ENCODE measurements at regions not wholly inside any gene's neighbourhood (a gene's known extent, or its start where the extent isn't known, plus 50 kb on each side); places are given as distances from the start of the nearest gene placed in this dataset.

GRCh38 chrX:20364238-20364637 lies 97.5 kb upstream of the RPS6KA3 start:
- DNase-seq = no peak

- no peak for DNase-seq
Measured at GRCh38 chrX:20363275-20363674, 96.6 kb upstream of the RPS6KA3 start.

- no peak for DNase-seq
Measured at GRCh38 chrX:20362268-20363267, 95.9 kb upstream of the RPS6KA3 start.

- DNase-seq = no peak
Measured at GRCh38 chrX:20361890-20362262, 95.2 kb upstream of the RPS6KA3 start.

GRCh38 chrX:20361081-20361889 lies 94.6 kb upstream of the RPS6KA3 start:
- no peak for DNase-seq

- no peak for DNase-seq
Measured at GRCh38 chrX:20355187-20355586, 88.5 kb upstream of the RPS6KA3 start.

GRCh38 chrX:20354505-20354904 lies 87.8 kb upstream of the RPS6KA3 start:
- no peak for DNase-seq

GRCh38 chrX:20352935-20353336 lies 86.2 kb upstream of the RPS6KA3 start:
- no peak for DNase-seq

- DNase-seq = no peak
Measured at GRCh38 chrX:20352504-20352903, 85.8 kb upstream of the RPS6KA3 start.

- DNase-seq = no peak
Measured at GRCh38 chrX:20350596-20350995, 83.9 kb upstream of the RPS6KA3 start.

GRCh38 chrX:20348139-20348538 lies 81.4 kb upstream of the RPS6KA3 start:
- no peak for DNase-seq

GRCh38 chrX:20347481-20347880 lies 80.8 kb upstream of the RPS6KA3 start:
- DNase-seq = no peak

- DNase-seq = no peak
Measured at GRCh38 chrX:20333672-20334071, 67.0 kb upstream of the RPS6KA3 start.

- DNase-seq = no peak
Measured at GRCh38 chrX:20330545-20330944, 63.8 kb upstream of the RPS6KA3 start.

- DNase-seq = no peak
Measured at GRCh38 chrX:20329435-20329834, 62.7 kb upstream of the RPS6KA3 start.

GRCh38 chrX:20325786-20326388 lies 59.2 kb upstream of the RPS6KA3 start:
- DNase-seq = no peak

GRCh38 chrX:20322887-20323286 lies 56.2 kb upstream of the RPS6KA3 start:
- no peak for DNase-seq

GRCh38 chrX:20320461-20321159 lies 53.9 kb upstream of the RPS6KA3 start:
- peak; percentile 54 for DNase-seq

- DNase-seq = no peak
Measured at GRCh38 chrX:20319054-20319453, 52.3 kb upstream of the RPS6KA3 start.

GRCh38 chrX:20317873-20318272 lies 51.2 kb upstream of the RPS6KA3 start:
- no peak for DNase-seq
